ENCODE measurements at regions not wholly inside any gene's neighbourhood (a gene's known extent, or its start where the extent isn't known, plus 50 kb on each side); places are given as distances from the start of the nearest gene placed in this dataset.

DNA sequence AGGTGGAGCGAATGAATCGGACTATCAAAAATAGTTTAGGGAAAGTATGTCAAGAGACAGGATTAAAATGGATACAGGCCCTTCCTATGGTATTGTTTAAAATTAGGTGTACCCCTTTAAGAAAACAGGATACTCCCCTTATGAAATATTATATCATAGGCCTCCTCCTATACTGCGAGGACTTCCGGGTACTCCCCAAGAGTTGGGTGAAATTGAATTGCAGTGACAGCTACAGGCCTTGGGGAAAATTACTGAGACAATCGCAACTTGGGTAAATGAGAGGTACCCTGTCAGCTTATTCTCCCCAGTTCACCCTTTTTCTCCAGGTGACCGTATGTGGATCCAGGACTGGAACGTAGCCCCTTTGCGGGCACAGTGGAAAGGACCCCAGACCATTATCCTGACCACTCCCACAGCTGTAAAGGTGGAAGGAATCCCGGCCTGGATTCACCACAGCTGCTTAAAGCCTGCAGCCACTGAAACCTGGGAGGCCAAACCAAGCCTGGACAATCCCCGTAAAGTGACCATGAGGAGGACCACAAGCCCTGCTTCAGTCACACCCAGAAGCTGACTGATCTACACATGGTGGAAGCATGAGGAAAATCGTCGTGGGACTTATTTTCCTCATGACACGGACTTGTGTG lies 1138.1 kb downstream of the ARAP2 start:
- TF ChIP-seq, protein P1, sequence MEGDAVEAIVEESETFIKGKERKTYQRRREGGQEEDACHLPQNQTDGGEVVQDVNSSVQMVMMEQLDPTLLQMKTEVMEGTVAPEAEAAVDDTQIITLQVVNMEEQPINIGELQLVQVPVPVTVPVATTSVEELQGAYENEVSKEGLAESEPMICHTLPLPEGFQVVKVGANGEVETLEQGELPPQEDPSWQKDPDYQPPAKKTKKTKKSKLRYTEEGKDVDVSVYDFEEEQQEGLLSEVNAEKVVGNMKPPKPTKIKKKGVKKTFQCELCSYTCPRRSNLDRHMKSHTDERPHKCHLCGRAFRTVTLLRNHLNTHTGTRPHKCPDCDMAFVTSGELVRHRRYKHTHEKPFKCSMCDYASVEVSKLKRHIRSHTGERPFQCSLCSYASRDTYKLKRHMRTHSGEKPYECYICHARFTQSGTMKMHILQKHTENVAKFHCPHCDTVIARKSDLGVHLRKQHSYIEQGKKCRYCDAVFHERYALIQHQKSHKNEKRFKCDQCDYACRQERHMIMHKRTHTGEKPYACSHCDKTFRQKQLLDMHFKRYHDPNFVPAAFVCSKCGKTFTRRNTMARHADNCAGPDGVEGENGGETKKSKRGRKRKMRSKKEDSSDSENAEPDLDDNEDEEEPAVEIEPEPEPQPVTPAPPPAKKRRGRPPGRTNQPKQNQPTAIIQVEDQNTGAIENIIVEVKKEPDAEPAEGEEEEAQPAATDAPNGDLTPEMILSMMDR (IDR thresholded peaks at IDR 0.05; ENCODE audit: poor library complexity): no peak
- no peak for TF ChIP-seq EZH2 (IDR thresholded peaks at IDR 0.05; ENCODE audit: borderline replicate concordance)
